ENCODE measurements at regions not wholly inside any gene's neighbourhood (a gene's known extent, or its start where the extent isn't known, plus 50 kb on each side); places are given as distances from the start of the nearest gene placed in this dataset.

DNA sequence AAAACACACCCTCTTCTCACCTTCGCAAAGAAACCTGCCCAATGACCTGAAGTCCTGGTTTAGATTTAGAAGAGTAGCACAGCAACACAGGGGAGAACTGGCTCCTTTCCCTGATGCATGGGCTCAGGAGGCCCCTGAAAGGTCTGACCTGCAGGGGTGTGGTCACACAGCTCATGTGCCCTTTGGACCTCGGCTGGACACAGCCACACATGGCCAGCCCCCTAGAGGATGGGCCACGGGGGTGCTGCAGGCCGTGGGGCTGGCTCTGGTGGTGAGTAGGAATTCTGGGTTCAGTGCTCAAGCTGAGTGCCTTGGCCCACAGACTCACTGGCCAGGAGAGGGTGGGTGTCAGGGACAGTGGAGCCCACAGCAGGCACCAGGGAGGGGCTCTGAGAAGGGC, 118.5 kb upstream of the ADCY1 start:
- intact Hi-C loops (cut with micrococcal nuclease; ENCODE audit: unreplicated experiment) = no loop called here
- H3K36me3 ChIP-seq (ENCODE audit: insufficient read depth, low read length) = no peaks in the 10 kb centered on the region
- H3K9me2 ChIP-seq (ENCODE audit: insufficient read depth, low read length) = no peaks in the 10 kb centered on the region
- H3K4me2 ChIP-seq (ENCODE audit: low read length) = no peak overlapping the region
- H2AFZ ChIP-seq (ENCODE audit: low read length) = no peak overlapping the region
- ChIA-PET CTCF (ENCODE audit: unreplicated experiment) (no interaction called here), POLR2A (interaction anchor here (1.2 kb wide), 1 partner anchor 41 kb away, joined by 4 read pairs; no protein-coding TSS in a partner anchor)
- no peaks in the 10 kb centered on the region for H4K20me1 ChIP-seq (ENCODE audit: insufficient read depth, low read length)
- no peaks in the 10 kb centered on the region for H3K9me3 ChIP-seq (ENCODE audit: low read length)
- H3K27ac ChIP-seq (ENCODE audit: low read depth, low read length, poor library complexity, severe bottlenecking) = no peak overlapping the region
- no peak overlapping the region for H3K4me3 ChIP-seq (ENCODE audit: low read depth, low read length, poor library complexity, severe bottlenecking)
- H3K4me1 ChIP-seq (ENCODE audit: insufficient read depth, low read length, poor library complexity, severe bottlenecking) = no peaks in the 10 kb centered on the region
- no TSS peak for BruUV-seq (replicated peaks)
- H3K79me2 ChIP-seq (ENCODE audit: insufficient read depth, low read depth, low read length) = no peaks in the 10 kb centered on the region
- no peak for TF ChIP-seq EZH2phosphoT487 (IDR thresholded peaks at IDR 0.05; ENCODE audit: borderline replicate concordance, low read depth, low read length)
- TF ChIP-seq, protein P1, sequence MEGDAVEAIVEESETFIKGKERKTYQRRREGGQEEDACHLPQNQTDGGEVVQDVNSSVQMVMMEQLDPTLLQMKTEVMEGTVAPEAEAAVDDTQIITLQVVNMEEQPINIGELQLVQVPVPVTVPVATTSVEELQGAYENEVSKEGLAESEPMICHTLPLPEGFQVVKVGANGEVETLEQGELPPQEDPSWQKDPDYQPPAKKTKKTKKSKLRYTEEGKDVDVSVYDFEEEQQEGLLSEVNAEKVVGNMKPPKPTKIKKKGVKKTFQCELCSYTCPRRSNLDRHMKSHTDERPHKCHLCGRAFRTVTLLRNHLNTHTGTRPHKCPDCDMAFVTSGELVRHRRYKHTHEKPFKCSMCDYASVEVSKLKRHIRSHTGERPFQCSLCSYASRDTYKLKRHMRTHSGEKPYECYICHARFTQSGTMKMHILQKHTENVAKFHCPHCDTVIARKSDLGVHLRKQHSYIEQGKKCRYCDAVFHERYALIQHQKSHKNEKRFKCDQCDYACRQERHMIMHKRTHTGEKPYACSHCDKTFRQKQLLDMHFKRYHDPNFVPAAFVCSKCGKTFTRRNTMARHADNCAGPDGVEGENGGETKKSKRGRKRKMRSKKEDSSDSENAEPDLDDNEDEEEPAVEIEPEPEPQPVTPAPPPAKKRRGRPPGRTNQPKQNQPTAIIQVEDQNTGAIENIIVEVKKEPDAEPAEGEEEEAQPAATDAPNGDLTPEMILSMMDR (conservative IDR thresholded peaks at IDR 0.05; ENCODE audit: low read length) = no peak
- no peak for DNase-seq (ENCODE audit: low spot score)

DNA sequence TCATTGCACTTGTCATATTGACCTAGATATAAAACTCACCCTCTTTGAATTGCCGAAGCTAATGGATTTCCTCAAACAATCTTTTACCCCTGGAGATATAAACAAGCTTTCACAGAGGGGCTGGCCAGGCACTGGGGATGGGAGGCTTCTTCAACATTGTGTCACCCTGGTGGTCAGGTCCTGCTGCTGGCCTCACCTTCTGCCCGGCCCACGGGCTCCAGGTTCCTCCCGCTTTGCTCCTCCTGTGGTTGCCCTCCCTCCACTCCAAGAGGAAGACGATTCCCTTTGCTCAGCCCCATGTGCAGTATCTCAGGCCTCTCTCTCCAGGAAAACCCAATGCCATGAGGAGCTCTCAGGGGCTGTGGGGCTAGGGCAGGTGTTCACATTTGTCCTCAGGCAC, 118.1 kb upstream of the ADCY1 start:
- Histone ChIP-seq H3K79me2 (ENCODE audit: insufficient read depth, low read depth, low read length) (no peaks in the 10 kb centered on the region), H3K36me3 (ENCODE audit: insufficient read depth, low read length) (no peaks in the 10 kb centered on the region), H2AFZ (ENCODE audit: low read length) (no peak overlapping the region), H3K4me2 (ENCODE audit: low read length) (no peak overlapping the region), H4K20me1 (ENCODE audit: insufficient read depth, low read length) (no peaks in the 10 kb centered on the region), H3K4me1 (ENCODE audit: insufficient read depth, low read length, poor library complexity, severe bottlenecking) (no peaks in the 10 kb centered on the region), H3K4me3 (ENCODE audit: low read depth, low read length, poor library complexity, severe bottlenecking) (no peak overlapping the region), H3K27ac (ENCODE audit: low read depth, low read length, poor library complexity, severe bottlenecking) (no peak overlapping the region), H3K9me2 (ENCODE audit: insufficient read depth, low read length) (no peaks in the 10 kb centered on the region), H3K9me3 (ENCODE audit: low read length) (no peaks in the 10 kb centered on the region)
- no TSS peak for BruUV-seq (replicated peaks)
- TF ChIP-seq, protein P1 (conservative IDR thresholded peaks at IDR 0.05; ENCODE audit: low read length) = no peak
- TF ChIP-seq EZH2phosphoT487 (IDR thresholded peaks at IDR 0.05; ENCODE audit: borderline replicate concordance, low read depth, low read length) = no peak
- intact Hi-C loops (cut with micrococcal nuclease; ENCODE audit: unreplicated experiment) = no loop called here
- ChIA-PET POLR2A (interaction anchor here (1.2 kb wide), 1 partner anchor 42 kb away, joined by 4 read pairs; no protein-coding TSS in a partner anchor), CTCF (ENCODE audit: unreplicated experiment) (no interaction called here)
- DNase-seq (ENCODE audit: low spot score) = no peak

DNA sequence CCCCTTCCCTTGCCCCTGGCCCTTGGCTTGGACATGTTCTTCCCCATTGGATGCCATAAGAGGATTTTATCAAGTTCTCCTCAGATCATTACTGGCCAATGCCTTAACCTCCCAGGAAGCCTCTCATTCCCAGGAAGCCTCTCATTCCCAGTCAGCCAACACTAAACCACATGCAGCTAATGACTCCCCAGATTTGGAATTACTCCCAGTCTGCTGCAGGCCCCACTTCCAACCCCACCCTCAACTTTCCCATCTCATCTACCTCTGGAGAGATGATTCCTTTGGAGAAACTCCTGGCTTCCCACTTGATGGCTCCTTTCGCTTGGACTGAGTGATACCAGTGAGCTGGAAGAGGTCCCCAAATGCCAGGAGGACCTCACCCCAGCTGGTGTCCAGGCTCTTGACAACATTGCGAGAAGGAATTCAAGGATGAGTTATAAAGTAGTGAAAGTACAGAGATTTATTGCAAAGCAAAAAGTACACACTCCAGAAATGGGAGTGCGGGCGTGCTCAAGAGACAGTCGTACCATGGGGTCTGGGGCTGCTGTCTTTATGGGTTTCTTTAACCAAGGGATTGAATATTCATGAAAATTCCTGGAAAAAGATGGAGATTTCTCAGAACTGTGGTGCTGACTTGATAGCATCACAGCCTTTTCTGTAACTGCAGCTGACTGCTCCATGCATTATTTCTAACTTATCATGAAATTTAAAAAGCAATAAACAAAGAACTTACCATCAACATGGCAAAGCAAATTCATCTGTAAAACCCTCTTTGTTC, 117.2 kb upstream of the ADCY1 start:
- H3K9me3 ChIP-seq (ENCODE audit: low read length) = no peaks in the 10 kb centered on the region

More for the DNA sequence above, 117.2 kb upstream of the ADCY1 start:
- POLR2A ChIA-PET = no interaction called here
- no peak for DNase-seq (ENCODE audit: low spot score)
- CTCF ChIA-PET (ENCODE audit: unreplicated experiment) = no interaction called here
- intact Hi-C loops (cut with micrococcal nuclease; ENCODE audit: unreplicated experiment) = no loop called here
- no peaks in the 10 kb centered on the region for H3K9me2 ChIP-seq (ENCODE audit: insufficient read depth, low read length)
- TF ChIP-seq, protein P1 (conservative IDR thresholded peaks at IDR 0.05; ENCODE audit: low read length) = no peak
- TF ChIP-seq EZH2phosphoT487 (IDR thresholded peaks at IDR 0.05; ENCODE audit: borderline replicate concordance, low read depth, low read length) = no peak
- no peaks in the 10 kb centered on the region for H3K36me3 ChIP-seq (ENCODE audit: insufficient read depth, low read length)
- H3K4me2 ChIP-seq (ENCODE audit: low read length) = no peak overlapping the region
- no peaks in the 10 kb centered on the region for H3K4me1 ChIP-seq (ENCODE audit: insufficient read depth, low read length, poor library complexity, severe bottlenecking)
- no peaks in the 10 kb centered on the region for H4K20me1 ChIP-seq (ENCODE audit: insufficient read depth, low read length)
- no peak overlapping the region for H2AFZ ChIP-seq (ENCODE audit: low read length)
- no TSS peak for BruUV-seq (replicated peaks)
- H3K4me3 ChIP-seq (ENCODE audit: low read depth, low read length, poor library complexity, severe bottlenecking) = no peak overlapping the region
- H3K27ac ChIP-seq (ENCODE audit: low read depth, low read length, poor library complexity, severe bottlenecking) = no peak overlapping the region
- H3K79me2 ChIP-seq (ENCODE audit: insufficient read depth, low read depth, low read length) = no peaks in the 10 kb centered on the region
